OCI-LY1 (cell line): ENCODE measurements at regions not wholly inside any gene's neighbourhood (a gene's known extent, or its start where the extent isn't known, plus 50 kb on each side); places are given as distances from the start of the nearest gene placed in this dataset.

ENCODE experiments used
- H2AFZ ChIP-seq: fragments of 200-600 bp; sonication (generic), shearing (Covaris generic); 2 replicates; pipeline ENCODE4 v1.6.0; 2014; ENCODE audit warnings: antibody characterized with exemption, mild to moderate bottlenecking, low read length
- H3F3A ChIP-seq: fragments of 200-600 bp; sonication (generic), shearing (Covaris generic); 2 replicates; pipeline ENCODE4 v1.6.0; 2014; ENCODE audit warnings: mild to moderate bottlenecking, antibody characterized with exemption, low read length, moderate library complexity; ENCODE audit not compliant: insufficient read depth
- H3K27ac ChIP-seq: fragments of 200-600 bp; sonication (generic); 2 replicates; pipeline ENCODE4 v1.5.1; 2014; ENCODE audit warnings: low read length, mixed run types, mild to moderate bottlenecking, low read depth; ENCODE audit not compliant: poor library complexity, severe bottlenecking
- H3K27me3 ChIP-seq: fragments of 200-600 bp; sonication (generic); 2 replicates; pipeline ENCODE4 v1.6.0; 2014; ENCODE audit warnings: antibody characterized with exemption, mild to moderate bottlenecking, low read length, moderate library complexity; ENCODE audit not compliant: insufficient read depth
- H3K36me3 ChIP-seq: fragments of 200-600 bp; sonication (generic); 2 replicates; pipeline ENCODE4 v1.6.1; 2014; ENCODE audit warnings: mild to moderate bottlenecking, antibody characterized with exemption, low read length, moderate library complexity, mixed read lengths; ENCODE audit not compliant: insufficient read depth
- H3K4me1 ChIP-seq: fragments of 200-600 bp; sonication (generic); 2 replicates; pipeline ENCODE4 v1.5.1; 2014; ENCODE audit warnings: mild to moderate bottlenecking, low read length, moderate library complexity; ENCODE audit not compliant: insufficient read depth, severe bottlenecking
- H3K4me2 ChIP-seq: fragments of 200-600 bp; sonication (generic), shearing (Covaris generic); 2 replicates; pipeline ENCODE4 v1.6.1; 2014; ENCODE audit warnings: low read length
- H3K4me3 ChIP-seq: fragments of 200-600 bp; sonication (generic); 2 replicates; pipeline ENCODE4 v1.5.1; 2014; ENCODE audit warnings: low read length, low read depth, mild to moderate bottlenecking, mixed read lengths; ENCODE audit not compliant: poor library complexity, severe bottlenecking
- H3K79me2 ChIP-seq: fragments of 200-600 bp; shearing (Covaris generic); 2 replicates; pipeline ENCODE4 v1.6.1; 2016; ENCODE audit warnings: mixed run types, low read length, mixed read lengths; ENCODE audit not compliant: insufficient read depth
- H3K9ac ChIP-seq: fragments of 200-600 bp; sonication (generic), shearing (Covaris generic); 2 replicates; pipeline ENCODE4 v1.6.1; 2014; ENCODE audit warnings: mild to moderate bottlenecking, low read length, mixed read lengths
- H3K9me2 ChIP-seq: fragments of 200-600 bp; sonication (generic), shearing (Covaris generic); 2 replicates; pipeline ENCODE4 v1.6.1; 2014; ENCODE audit warnings: low read depth, mild to moderate bottlenecking, low read length, mixed read lengths
- H3K9me3 ChIP-seq: fragments of 200-600 bp; shearing (Covaris generic); 2 replicates; pipeline ENCODE4 v1.6.1; 2014; ENCODE audit warnings: low read length, mixed read lengths
- H4K20me1 ChIP-seq: fragments of 200-600 bp; sonication (generic), shearing (Covaris generic); 2 replicates; pipeline ENCODE4 v1.6.0; 2016; ENCODE audit warnings: mild to moderate bottlenecking, low read length; ENCODE audit not compliant: insufficient read depth
- CTCF ChIP-seq: fragments of 200-600 bp; sonication (generic), shearing (Covaris generic); IDR thresholded peaks from 2 replicates; pipeline ENCODE4 v1.5.1; 2017; ENCODE audit warnings: mild to moderate bottlenecking, antibody characterized with exemption, low read length, moderate library complexity, mixed read lengths
- EZH2 ChIP-seq: fragments of 200-600 bp; sonication (generic), shearing (Covaris generic); IDR thresholded peaks from 2 replicates; pipeline ENCODE4 v1.8.0; 2017; ENCODE audit warnings: borderline replicate concordance, mixed run types, mild to moderate bottlenecking, antibody characterized with exemption, low read length, moderate library complexity, mixed read lengths

- no peak overlapping the region for H3K27ac ChIP-seq
- H3K4me1 ChIP-seq = peaks cover 8% of the 10 kb centered on the region
- no peak overlapping the region for H3K9ac ChIP-seq
- no peaks in the 10 kb centered on the region for H3F3A ChIP-seq
- no peak overlapping the region for H3K4me3 ChIP-seq
- H2AFZ ChIP-seq = no peak overlapping the region
- no peaks in the 10 kb centered on the region for H4K20me1 ChIP-seq
- H3K9me2 ChIP-seq = no peaks in the 10 kb centered on the region
- H3K27me3 ChIP-seq = no peaks in the 10 kb centered on the region
- no peaks in the 10 kb centered on the region for H3K9me3 ChIP-seq
- no peaks in the 10 kb centered on the region for H3K79me2 ChIP-seq
- TF ChIP-seq CTCF = no peak
- TF ChIP-seq EZH2 = no peak
- H3K36me3 ChIP-seq = no peaks in the 10 kb centered on the region
- H3K4me2 ChIP-seq = no peak overlapping the region
These were observed 76.0 kb downstream of the TMCO5A start for GRCh38 chr15:38010395-38010794.

- no peaks in the 10 kb centered on the region for H3K79me2 ChIP-seq
- no peak overlapping the region for H3K4me2 ChIP-seq
- H3K9me3 ChIP-seq = no peaks in the 10 kb centered on the region
- H4K20me1 ChIP-seq = no peaks in the 10 kb centered on the region
- H3K36me3 ChIP-seq = no peaks in the 10 kb centered on the region
- no peak overlapping the region for H2AFZ ChIP-seq
- H3K9ac ChIP-seq = no peak overlapping the region
- no peaks in the 10 kb centered on the region for H3K9me2 ChIP-seq
- H3F3A ChIP-seq = no peaks in the 10 kb centered on the region
- no peak overlapping the region for H3K27ac ChIP-seq
- TF ChIP-seq CTCF = peak; percentile 10; the same call in 1 of the 2 replicates
- TF ChIP-seq EZH2 = no peak
- H3K4me3 ChIP-seq = no peak overlapping the region
- H3K4me1 ChIP-seq = no peaks in the 10 kb centered on the region
- no peaks in the 10 kb centered on the region for H3K27me3 ChIP-seq
These were observed 78.5 kb downstream of the TMCO5A start for GRCh38 chr15:38012894-38013293.

GRCh38 chr15:38017721-38018120 lies 83.3 kb downstream of the TMCO5A start:
- no peak overlapping the region for H2AFZ ChIP-seq
- no peak overlapping the region for H3K27ac ChIP-seq
- no peaks in the 10 kb centered on the region for H3K27me3 ChIP-seq
- no peaks in the 10 kb centered on the region for H3F3A ChIP-seq
- TF ChIP-seq EZH2 (no peak), CTCF (no peak)
- H4K20me1 ChIP-seq = no peaks in the 10 kb centered on the region
- no peaks in the 10 kb centered on the region for H3K9me2 ChIP-seq
- peaks cover 8% of the 10 kb centered on the region for H3K4me1 ChIP-seq
- H3K79me2 ChIP-seq = no peaks in the 10 kb centered on the region
- H3K9me3 ChIP-seq = no peaks in the 10 kb centered on the region
- H3K36me3 ChIP-seq = no peaks in the 10 kb centered on the region
- no peak overlapping the region for H3K4me3 ChIP-seq
- H3K4me2 ChIP-seq = no peak overlapping the region
- no peak overlapping the region for H3K9ac ChIP-seq
